Cerebellar cortex (tissue), 1 donor: ENCODE measurements at regions not wholly inside any gene's neighbourhood (a gene's known extent, or its start where the extent isn't known, plus 50 kb on each side); places are given as distances from the start of the nearest gene placed in this dataset.
A peak's percentile ranks its signal among the peaks of the same experiment; 100 is the strongest.

Source experiments
- DNase-seq: peaks from one replicate; pipeline ENCODE4 v3.0.0-alpha.2; 2015; ENCODE audit warnings: low spot score

DNA sequence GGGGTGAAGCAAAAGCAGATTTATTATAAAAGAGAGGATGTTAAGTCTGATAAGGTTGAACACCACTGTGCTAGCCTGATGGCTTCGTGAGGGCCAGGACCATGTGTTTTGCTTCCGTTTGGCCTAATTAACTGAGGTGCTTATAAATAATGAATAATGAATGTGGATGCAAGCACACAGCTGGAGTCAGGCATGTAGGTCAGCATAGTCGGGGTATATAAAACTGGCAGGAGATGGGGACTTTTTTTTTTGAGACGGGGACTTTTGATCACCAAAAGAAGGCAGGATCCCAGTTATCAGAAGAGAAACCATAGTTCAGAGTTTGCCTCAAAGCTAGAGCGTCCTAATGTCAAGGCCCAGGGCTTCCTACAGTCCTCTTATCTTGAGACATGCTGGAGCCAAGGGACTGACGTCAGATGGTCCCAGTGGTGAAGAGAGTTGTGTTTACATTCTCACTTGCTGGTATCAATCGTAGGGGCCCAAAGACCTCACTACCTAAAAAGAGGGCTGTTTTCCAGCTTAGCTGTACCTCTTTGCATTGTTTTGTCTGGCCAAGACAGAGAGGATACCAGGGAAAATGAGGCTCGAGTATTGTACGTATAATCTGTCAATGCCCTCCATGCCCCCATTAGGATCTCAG, 50.4 kb downstream of the RTL9 start:
- DNase-seq = no peak

- no peak for DNase-seq
Measured at GRCh38 chrX:110409925-110410324, 51.3 kb downstream of the RTL9 start.

DNA sequence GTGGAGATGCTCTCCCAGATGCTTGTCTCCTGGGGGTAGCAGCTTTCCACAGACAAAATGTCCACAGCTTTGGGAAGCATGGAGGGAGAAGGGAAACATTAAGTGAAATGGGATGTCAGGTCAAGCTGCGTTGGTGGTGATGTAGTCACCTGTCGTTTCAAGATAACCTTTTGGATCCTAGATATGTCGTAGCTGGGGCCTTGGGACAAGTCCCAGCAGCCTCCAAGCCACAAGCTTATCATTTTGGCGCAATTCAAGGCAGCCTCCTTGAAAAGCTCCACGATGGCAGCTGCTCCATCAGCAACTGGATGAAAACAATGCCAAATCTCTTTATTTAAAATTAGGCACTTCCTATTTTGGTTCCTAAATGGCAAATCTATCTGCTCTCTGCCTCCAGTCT, 52.0 kb downstream of the RTL9 start:
- no peak for DNase-seq

- DNase-seq = peak; percentile 53
Measured at GRCh38 chrX:110412971-110413726, 54.5 kb downstream of the RTL9 start.

- no peak for DNase-seq
Measured at GRCh38 chrX:110413727-110414124, 55.1 kb downstream of the RTL9 start.

DNA sequence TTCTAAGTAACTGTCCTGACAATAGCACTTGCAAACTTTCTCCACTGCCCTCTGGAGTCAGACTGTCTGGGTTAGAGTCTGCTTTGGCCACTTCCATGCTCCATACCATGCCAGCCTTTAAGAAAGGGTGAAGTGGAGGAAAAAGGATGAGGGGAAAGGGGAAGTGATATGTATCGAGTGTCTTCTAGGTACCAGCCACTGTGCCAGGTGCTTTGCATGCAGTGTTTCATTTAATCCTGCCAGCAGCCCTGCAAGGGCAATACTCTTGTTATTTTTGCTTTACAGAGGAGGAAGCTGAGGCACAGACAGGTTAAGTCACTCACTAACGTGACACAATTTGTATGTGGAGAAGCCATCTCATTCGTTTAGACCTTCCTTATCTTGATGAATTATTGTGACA, 55.6 kb downstream of the RTL9 start:
- no peak for DNase-seq

DNA sequence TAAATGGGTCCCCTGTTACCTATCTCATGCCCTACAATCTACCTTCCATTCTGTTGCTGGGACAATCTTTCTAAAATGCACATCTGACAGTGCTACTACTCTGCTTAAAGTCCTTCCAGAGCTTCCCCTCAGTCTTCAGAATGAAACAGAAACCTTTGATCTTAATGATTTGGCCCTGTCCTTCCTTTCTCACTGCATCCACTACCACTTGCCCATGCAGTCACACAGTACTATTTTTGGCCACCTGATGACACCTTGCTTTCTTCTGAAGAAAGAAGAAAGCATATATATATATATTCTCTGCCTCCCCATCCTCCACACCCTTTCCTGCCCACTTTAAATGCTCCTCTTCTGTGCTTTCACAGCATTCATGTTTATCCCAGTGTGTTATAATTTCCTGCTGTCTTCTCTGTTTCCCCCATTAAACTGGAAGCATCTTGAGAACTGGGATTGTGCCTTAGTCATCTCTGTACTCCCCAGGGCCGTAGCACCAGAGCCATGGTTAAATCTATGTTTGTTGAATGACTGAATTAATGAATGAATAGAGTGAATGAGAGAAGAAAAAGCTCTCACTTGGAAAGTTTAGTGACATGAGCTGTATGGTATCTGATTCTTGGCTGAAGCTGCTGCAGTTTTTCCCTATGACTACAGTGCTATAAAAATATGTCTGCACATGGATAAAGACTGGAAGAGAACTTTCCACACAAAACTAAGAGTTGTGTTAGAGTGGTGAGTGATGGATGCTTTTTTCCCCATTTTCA, 56.2 kb downstream of the RTL9 start:
- DNase-seq = no peak

GRCh38 chrX:110415440-110416170, 57.0 kb downstream of the RTL9 start:
- no peak for DNase-seq

- no peak for DNase-seq
Measured at GRCh38 chrX:110417128-110417527, 58.5 kb downstream of the RTL9 start.

DNA sequence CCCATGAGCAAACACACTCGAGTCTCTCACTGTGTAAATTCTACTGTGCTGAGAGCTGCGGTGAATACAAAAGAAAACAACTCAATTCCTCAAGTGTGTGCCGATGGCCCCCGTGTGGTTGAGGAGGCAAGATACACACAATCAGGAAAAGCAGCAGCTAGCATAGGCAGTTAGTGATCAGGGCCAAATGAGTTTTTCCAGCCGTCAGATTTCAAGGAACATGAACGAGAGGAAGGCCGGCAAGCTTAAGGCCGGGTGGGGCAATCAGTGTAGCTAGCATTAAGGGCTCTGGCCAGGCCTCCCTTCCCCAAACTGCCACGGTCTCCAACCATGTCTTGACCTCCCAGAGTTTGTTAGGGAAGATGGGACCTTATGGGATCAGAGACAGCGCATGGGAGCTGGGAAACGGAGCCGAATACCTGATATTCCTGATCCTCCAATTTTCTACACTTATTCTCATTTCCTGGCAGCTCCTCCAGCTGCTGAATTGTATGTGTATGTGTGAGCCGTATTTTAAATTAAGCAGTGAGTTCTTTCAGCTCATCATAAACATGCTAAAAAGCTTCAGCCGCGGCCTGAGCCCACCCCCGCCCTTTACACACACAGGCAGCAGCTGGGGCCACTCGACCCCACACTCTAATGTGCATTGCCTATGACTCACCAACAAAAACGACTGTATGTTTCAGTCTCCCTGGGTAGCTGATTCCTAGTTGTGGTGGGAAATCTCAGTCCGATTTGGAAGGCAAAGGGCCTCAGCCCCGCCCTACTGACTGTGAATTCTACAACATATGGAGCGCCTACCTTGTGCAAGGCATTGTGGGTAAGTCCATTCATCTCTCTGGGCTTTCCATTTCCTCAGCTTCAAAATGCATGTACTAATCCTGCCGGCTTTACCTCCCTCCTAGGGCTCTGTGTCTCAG, 59.9 kb downstream of the RTL9 start:
- peak; percentile 10 for DNase-seq

GRCh38 chrX:110419512-110419911, 60.9 kb downstream of the RTL9 start:
- no peak for DNase-seq

- no peak for DNase-seq
Measured at GRCh38 chrX:110420771-110421499, 62.3 kb downstream of the RTL9 start.

- DNase-seq = peak; percentile 15
Measured at GRCh38 chrX:110421500-110422455, 63.1 kb downstream of the RTL9 start.

DNA sequence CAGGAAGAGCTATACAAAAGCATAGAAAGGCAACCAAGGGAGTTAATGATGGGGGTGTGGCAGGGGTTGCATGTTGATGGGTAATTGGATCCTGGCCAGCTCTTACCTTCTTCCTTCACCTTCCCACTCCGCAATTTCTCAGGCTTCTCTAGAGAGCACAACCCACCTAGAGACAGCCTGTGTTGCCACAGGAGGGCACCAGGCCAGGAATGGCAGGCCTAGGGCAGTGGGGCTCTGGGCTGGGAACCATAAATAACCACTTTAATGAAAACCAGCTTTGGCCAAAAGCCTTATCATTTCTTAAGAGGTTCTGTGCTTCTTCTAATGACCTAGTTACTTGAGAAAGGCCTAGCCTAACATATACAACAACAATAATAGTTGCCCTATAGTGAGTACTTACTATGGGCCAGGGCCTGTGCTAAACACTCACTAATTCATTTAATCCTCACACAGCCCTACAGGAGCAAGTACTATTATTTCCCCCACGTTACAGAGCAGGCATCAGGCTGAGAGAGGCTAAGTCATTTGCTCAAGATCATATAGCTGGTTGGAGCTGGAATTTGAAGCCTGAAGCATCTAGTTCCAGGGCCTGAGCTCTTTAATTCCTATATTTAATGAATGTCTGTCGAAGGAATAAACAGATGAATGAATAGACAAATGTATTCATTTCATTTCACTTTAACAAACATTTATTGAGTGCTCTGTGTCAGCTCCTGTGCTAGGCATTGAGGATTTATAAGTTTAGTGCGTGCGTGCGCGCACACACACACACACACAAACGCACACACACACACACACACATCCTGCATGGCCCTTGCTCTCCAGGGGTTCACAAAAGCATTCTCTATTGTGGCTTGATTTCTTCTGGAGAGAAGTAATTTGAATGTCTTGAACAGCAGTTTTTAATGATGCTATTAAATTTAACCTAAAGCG, 66.8 kb downstream of the RTL9 start:
- DNase-seq = no peak

GRCh38 chrX:110426155-110426504, 67.5 kb downstream of the RTL9 start:
- no peak for DNase-seq

GRCh38 chrX:110427076-110427475, 68.4 kb downstream of the RTL9 start:
- DNase-seq = no peak

- no peak for DNase-seq
Measured at GRCh38 chrX:110428144-110428543, 69.5 kb downstream of the RTL9 start.
